HG02938 (cell line): ENCODE measurements at regions not wholly inside any gene's neighbourhood (a gene's known extent, or its start where the extent isn't known, plus 50 kb on each side); places are given as distances from the start of the nearest gene placed in this dataset.

Source experiments
- ATAC-seq: cut with Tn5 transposase; IDR thresholded peaks from one replicate; pipeline ENCODE4 v1.9.1; 2021; ENCODE audit warnings: mild to moderate bottlenecking, moderate library complexity; ENCODE audit not compliant: unreplicated experiment

- ATAC-seq = no peak
These were observed 174.6 kb downstream of the CCDC71L start for GRCh38 chr7:106486331-106486730.

DNA sequence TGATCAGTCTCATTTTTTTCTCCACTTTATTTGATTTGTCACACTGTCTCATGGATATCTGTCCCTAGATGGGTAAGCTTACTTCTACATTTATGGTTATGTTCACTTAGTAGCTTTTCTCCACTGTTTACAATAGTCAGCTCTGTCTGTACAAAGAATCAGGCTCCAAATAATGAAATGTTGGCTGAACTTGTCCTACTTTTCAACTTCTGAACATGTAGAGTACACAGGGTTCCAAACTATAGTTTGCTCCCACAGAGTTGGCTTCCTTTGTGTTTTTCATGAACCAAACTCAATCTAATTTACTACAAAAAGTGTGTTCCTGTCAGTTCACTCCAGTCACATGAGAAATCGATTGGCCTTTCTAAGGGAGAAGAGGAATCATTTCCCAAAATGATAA is 175.0 kb downstream of the CCDC71L start:
- ATAC-seq = no peak

GRCh38 chr7:106485031-106485551 is 175.9 kb downstream of the CCDC71L start:
- ATAC-seq = peak; percentile 35

- peak; percentile 23 for ATAC-seq
These were observed 176.4 kb downstream of the CCDC71L start for GRCh38 chr7:106484562-106484961.

DNA sequence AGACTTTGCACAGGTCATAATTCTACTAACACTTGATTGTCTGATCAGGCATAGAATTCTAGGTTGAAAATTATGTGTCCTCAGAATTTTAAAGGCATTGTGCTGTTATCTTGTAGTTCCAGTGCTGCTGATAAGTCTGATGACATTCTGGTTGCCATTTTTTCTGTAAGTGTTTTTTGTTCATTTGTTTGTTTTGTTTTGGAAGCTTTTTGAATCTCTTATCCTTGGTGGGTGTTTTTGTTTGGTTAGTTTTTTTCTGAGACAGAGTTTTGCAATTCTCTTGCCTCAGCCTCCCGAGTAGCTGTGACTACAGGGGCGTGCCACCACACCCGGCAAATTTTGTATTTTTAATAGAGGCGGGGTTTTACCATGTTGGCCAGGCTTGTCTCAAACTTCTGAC is 178.9 kb downstream of the CCDC71L start:
- no peak for ATAC-seq

DNA sequence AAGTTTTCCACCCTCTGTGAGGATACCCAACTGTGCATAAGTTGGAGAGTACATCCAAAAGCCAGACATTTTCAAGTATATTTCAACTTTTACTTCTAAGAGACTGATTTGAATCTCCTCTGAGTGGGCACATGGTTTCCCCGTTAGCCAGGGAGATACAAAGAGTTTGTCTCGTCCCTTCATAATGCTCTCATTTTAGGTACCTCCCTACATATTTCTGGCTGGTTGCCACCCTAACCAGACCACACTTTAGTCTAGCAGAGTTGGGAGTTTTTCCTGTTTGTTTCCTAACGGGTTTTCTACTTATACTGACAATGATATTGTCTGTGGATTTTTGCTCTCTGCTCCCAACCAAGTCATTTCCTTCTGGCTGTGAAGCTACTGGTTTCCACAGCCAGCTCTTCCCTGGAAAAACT is 180.3 kb downstream of the CCDC71L start:
- no peak for ATAC-seq

DNA sequence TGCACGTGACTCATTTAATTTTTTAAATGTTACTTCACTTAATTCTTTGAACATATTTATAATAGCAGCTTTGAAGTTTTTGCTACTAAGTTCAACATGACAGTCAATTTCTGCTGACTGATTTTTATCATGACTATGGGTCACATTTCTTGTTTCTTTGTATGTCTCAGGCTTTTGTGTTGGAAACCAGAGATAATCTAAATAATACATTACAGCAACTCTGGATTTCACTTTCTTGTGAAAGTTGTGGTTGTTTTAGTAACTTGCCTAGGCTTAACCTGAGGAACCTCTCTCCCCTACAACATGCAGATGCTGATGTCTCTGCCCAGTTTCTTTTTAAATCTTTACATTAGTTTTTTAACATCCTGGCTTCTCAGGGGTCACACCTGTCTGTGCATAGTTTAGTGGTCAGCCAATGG is 180.8 kb downstream of the CCDC71L start:
- peak; percentile 78 for ATAC-seq

GRCh38 chr7:106476751-106477150 is 184.2 kb downstream of the CCDC71L start:
- no peak for ATAC-seq

GRCh38 chr7:106472741-106473140 is 188.0 kb upstream of the NAMPT start:
- no peak for ATAC-seq

GRCh38 chr7:106471686-106472440 is 187.1 kb upstream of the NAMPT start:
- ATAC-seq = no peak

GRCh38 chr7:106471021-106471420 is 186.2 kb upstream of the NAMPT start:
- no peak for ATAC-seq

DNA sequence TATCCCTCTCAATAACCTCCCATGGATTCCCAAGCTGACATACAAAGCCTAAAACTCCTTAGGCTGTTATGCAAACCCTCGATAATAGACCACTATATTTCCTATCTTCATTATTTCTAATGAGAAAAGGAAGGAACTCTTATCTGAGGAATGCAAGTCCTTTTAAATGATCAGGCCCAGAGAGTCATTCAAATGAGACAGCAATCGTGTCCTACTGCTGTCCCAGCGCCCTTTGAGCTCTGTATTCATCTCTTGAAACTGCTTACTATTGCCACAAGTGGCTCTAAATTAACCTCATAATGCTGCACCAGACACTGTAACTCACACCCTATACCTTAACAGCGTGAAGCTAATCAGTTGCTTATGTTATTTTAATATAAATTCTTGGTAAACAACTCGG is 182.1 kb upstream of the NAMPT start:
- no peak for ATAC-seq

DNA sequence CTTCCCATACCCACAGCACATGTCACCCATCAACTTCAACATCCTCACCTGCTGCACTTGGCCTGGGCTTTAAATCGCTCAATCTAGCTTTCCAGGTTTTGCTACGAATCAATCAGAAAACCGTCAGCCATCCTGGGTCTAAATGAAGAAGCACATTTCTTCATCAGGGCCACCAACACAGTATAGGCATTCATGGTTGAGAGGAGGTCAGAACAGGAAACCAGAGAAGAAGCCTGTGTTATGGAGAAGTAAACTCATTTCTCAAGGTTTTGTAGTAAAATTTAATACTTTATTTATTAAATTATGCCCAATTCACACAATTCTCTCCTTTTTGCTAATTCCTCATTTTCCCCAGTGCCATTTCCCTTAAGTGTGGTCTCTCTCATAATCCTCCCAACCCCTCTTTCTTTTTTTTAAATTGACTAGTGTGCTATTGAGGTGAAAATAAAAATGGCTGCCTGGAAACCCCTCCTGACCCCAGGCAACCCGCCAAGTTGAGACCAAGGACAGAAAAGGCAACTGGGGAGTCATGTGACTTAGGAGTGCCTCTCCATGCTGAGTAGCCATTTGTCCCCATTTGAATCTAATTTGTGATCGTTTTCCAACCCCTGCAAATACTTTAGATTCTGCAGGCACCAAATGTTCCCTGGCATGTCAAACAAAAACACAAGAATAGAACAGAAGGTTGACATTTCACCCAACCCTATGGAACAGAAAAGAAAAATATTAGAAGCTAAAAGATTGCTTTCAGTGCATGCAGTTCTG is 181.1 kb upstream of the NAMPT start:
- no peak for ATAC-seq

DNA sequence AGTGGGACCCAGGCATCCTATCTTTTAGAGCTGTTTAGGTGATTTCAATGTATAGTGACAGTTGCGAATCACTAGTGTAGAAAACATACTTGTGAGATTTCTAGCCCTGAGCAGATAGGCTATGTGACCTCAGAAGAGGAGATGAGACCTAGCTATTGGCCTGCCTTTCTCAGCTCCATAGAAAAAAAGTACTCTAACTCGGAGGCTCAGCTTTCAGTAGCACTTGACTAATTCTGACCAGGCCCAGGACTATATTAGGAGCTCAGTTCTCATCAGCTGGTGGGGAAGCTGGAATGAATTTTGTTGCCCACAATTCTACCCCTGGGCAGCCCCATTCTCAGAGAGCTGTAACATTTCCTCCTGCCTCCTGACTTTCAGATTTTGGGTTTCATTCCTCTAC is 179.9 kb upstream of the NAMPT start:
- no peak for ATAC-seq

DNA sequence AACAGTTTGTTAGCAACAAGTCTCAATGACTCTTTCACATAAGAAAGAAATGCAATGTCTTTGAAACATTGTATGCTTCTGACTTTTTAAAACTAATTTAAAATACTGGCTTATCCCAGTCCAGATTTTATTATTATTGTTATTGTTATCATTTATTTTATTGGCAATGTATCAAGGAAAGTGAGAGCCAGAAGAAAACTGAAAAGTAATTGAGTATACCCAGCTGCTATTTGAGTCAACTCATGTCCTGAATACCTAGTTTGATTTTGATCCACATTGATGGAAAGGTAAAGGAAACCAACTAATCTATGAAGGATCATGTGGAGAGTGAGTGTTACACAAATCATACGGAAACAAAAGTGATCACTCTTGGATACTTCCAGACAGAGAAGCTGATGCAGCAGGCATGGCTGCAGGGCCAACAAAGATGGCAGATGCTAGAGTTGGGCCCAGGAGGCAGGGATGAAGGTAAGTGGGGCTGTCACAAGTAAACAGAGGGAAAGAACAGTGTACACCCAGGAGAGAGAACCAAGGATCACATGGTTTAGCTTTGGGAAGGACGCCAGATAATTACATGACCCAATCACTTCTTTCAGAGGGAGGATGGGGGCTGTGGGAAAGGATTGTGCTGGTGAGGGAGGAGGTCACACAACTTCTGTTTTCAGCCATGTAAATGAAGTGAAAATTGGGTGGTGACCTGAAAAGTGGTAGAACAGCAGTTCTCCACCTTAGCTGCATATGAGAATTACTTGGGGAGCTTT is 179.2 kb upstream of the NAMPT start:
- no peak for ATAC-seq

GRCh38 chr7:106462914-106463482 is 178.2 kb upstream of the NAMPT start:
- no peak for ATAC-seq

- ATAC-seq = no peak
These were observed 177.6 kb upstream of the NAMPT start for GRCh38 chr7:106462365-106462859.

DNA sequence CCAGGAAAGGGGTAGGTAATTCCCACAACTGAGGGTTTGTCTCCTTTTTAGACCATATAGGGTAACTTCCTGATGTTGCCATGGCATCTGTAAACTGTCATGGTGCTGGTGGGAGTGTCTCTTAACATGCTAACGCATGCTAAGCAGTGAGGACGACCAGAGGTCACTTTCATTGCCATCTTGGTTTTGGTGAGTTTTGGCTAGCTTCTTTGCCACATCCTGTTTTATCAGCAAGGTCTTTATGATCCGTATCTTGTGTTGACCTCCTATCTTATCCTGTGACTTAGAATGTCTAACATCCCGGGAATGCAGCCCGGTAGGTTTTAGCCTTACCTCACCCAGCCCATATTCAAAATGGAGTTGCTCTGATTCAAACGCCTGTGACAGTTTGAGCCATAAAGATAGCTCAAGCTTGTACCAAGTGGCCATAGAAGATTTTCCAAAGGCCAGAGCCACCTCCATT is 176.0 kb upstream of the NAMPT start:
- ATAC-seq = no peak

DNA sequence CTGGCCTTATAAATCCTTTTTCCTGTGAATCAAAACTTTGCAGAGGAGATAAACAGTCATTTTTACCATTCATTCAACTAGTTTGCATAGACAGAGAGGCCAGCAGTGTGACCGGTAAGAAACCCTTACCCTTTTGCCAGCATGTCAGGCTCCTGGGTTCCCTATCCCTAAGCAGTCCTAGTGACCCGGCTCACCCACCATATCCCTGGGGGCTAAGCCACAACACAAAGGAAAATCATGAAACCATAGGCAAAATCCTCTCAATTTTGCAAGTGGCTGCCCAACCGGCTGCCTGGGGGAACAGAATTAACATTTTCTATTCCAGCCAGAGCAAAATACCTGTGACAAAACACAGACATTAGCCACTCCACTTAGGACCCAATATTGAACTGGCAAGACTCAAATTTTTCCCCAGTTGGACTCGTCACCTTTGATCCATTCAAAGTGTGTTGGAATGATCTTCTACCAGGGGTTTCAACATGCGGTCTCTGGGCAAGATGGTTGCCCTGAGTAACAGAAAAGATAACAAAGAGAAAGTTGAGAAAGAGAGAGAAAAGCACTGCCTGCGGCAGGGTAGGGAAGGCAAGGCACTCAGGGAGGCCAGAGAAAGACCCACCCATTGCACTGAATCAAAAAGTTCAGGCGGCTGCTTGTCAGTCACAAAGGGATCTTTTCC is 174.8 kb upstream of the NAMPT start:
- no peak for ATAC-seq

GRCh38 chr7:106457678-106458077 is 172.9 kb upstream of the NAMPT start:
- ATAC-seq = no peak
